ENCODE measurements at regions not wholly inside any gene's neighbourhood (a gene's known extent, or its start where the extent isn't known, plus 50 kb on each side); places are given as distances from the start of the nearest gene placed in this dataset.

DNA sequence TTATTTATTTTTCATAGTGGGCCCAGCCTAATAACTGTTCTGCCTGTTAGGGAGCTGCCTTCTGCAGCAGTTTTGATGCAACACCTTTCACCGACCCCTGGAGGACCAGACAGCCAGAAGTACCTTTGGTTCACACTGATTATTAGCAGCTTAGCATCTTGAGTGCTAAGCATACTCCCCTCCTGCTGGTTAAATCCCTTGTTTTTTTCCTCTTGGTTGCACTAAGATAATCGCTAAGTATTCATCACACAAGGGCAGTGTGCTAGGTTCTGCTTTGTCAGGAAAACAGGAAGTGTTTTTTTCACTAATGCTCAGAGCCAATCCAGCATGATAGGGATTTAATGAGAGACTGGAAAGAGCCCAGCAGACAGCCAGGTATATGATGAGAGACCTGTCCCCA is 437.0 kb downstream of the FUT8 start:
- Histone ChIP-seq H3K4me1 (ENCODE audit: control insufficient read depth, insufficient read depth, low read length) (no peaks in the 10 kb centered on the region), H3K36me3 (ENCODE audit: control insufficient read depth, insufficient read depth, low read length) (no peaks in the 10 kb centered on the region), H3K4me3 (ENCODE audit: low read length) (no peak overlapping the region), H3K27me3 (ENCODE audit: control insufficient read depth, insufficient read depth, low read length) (peaks cover 2% of the 10 kb centered on the region), H3K9me3 (ENCODE audit: control insufficient read depth, low read depth, low read length) (no peaks in the 10 kb centered on the region), H3K27ac (ENCODE audit: low read length) (no peak overlapping the region)
- DNase-seq, result no peak
- no CpG with 5 or more reads among the region's 2 CpGs for WGBS (ENCODE audit: insufficient coverage, low lambda C conversion rate)

DNA sequence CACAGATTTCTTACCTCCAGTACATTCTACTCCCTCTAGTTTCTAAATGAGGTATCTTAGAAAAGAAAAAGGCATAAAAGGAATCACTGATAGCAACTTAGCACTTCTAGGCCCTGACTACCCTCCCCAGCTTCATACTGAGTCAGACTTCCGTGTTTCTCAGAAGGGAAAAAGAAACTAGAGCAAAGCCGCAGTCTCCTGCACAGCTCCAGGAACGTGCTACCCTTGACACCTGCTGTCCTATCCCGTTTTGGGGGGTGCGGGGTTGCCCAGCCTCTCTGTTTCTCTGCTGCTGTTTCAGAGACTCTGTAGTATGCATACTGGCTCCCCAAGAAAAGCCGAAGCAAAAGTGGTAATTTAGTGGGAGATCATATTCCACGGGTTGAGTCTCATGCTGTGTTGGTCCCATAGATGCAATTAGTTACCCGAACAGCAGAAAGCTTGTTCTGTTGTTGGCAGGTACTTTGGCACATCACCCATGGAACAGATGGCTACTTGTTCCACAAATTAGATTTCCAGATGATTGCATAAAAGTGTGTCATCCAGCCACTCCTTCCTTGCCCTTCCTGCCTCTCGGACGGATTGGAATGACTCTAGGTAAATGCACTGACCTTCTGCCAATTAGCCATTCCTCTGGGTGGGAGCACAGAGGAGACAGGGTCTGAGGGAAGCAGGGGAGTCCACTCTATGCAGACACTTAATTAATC is 438.1 kb downstream of the FUT8 start:
- no peak overlapping the region for H3K27ac ChIP-seq (ENCODE audit: low read length)
- no peaks in the 10 kb centered on the region for H3K9me3 ChIP-seq (ENCODE audit: control insufficient read depth, low read depth, low read length)
- H3K4me1 ChIP-seq (ENCODE audit: control insufficient read depth, insufficient read depth, low read length), result no peaks in the 10 kb centered on the region
- WGBS (ENCODE audit: insufficient coverage, low lambda C conversion rate), result no CpG with 5 or more reads among the region's 10 CpGs
- no peak overlapping the region for H3K4me3 ChIP-seq (ENCODE audit: low read length)
- peaks cover 2% of the 10 kb centered on the region for H3K27me3 ChIP-seq (ENCODE audit: control insufficient read depth, insufficient read depth, low read length)
- H3K36me3 ChIP-seq (ENCODE audit: control insufficient read depth, insufficient read depth, low read length), result no peaks in the 10 kb centered on the region
- DNase-seq, result no peak

DNA sequence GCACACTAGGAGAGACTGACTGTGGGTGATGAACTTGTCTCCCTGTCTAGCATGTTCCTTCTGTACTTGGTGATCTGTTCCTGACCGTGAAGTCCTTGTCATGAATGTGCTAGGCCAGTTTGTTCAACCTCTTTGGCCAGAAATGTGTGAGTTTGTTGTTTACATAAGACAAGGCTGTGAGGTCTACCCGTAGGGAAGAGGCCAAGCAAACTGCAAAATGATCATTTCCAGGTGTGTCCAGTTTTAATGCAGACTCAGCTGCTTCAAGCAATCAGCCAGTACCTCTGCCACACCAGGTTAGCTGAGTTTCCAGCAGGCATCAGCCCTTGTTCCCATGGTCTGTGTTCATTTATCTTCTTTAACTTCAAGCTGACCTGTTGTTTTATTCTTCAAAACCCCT is 440.2 kb downstream of the FUT8 start:
- Histone ChIP-seq H3K36me3 (ENCODE audit: control insufficient read depth, insufficient read depth, low read length) (no peaks in the 10 kb centered on the region), H3K9me3 (ENCODE audit: control insufficient read depth, low read depth, low read length) (no peaks in the 10 kb centered on the region), H3K27me3 (ENCODE audit: control insufficient read depth, insufficient read depth, low read length) (peaks cover 2% of the 10 kb centered on the region), H3K4me1 (ENCODE audit: control insufficient read depth, insufficient read depth, low read length) (no peaks in the 10 kb centered on the region), H3K4me3 (ENCODE audit: low read length) (no peak overlapping the region), H3K27ac (ENCODE audit: low read length) (no peak overlapping the region)
- no peak for DNase-seq
- WGBS (ENCODE audit: insufficient coverage, low lambda C conversion rate), result no CpG with 5 or more reads among the region's 2 CpGs

DNA sequence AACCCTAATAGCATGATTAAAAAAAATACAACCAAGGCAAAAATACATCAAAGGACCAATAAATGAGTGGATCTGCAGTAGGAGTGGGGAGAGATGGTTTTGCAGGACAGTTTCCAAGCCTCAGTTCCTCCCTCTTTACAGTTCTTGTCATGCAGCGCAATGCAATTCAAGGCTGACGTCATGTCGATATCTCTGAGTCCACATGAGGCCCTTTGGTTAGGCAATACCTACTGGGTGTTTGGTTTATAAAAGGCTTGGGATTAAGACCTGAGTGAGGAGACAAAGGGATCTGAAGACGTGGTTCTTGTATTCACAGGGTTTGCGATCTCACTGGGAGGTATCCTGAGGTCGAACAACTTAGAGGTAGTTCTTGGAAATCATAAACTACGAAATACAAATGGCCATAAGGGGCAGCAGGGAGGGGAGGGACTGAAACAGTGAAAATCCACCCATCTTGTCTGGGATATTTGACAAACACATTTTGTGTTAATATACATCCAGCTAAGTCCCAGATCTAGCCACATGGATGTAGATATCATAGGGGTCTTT is 441.0 kb downstream of the FUT8 start:
- WGBS (ENCODE audit: insufficient coverage, low lambda C conversion rate), result no CpG with 5 or more reads among the region's 7 CpGs
- H3K4me3 ChIP-seq (ENCODE audit: low read length), result no peak overlapping the region
- H3K4me1 ChIP-seq (ENCODE audit: control insufficient read depth, insufficient read depth, low read length), result no peaks in the 10 kb centered on the region
- no peaks in the 10 kb centered on the region for H3K36me3 ChIP-seq (ENCODE audit: control insufficient read depth, insufficient read depth, low read length)
- no peak for DNase-seq
- no peak overlapping the region for H3K27ac ChIP-seq (ENCODE audit: low read length)
- no peaks in the 10 kb centered on the region for H3K9me3 ChIP-seq (ENCODE audit: control insufficient read depth, low read depth, low read length)
- H3K27me3 ChIP-seq (ENCODE audit: control insufficient read depth, insufficient read depth, low read length), result peaks cover 2% of the 10 kb centered on the region

DNA sequence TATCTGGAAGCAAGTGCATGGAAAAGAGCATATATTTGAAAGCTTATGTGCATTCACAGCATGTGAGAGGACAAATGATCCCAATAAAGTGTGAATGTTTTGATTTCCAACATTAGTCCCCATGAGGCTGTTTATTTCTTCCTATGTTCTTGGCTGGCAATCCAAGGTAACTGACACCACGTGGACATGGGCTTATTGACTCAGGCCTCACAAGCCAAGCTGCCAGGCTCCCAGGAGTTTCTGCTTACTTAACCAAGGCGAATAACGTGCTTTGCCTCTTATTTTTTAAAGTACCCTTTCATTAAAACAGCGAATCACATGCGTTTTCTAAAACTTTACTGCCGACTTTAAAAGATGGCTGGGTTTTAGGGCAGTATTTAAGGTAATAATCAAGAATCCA is 441.7 kb downstream of the FUT8 start:
- no peak for DNase-seq

DNA sequence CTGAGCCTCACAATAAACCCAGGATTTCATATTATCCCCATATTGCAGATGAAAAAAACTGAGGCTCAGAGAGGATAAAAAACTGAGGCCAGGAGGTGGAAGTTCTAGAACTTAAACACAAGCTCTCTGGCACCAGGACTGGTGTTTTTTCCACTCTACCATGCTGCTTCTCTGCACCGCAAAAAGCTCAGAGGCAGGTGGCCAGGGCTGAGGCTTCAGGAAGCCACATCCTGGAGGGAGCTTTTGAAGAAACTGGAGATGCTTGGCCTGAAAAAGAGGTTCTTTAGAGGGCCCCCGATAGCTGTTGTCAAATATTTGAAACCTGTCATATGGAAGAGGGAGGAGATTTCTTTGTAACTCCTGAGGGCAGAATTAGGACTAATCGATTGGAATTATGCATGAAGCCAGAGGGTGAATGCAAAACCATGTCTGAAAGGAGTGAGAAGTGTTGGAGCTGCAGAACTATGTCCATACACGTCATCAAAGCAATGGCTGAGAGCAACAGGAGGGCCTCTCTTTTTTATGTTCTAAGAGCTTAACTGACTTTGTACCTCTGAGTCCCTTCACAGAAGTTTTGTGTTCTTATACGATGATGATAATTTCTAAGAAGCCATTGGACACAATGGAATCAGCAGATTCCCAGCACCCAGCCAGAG is 448.6 kb downstream of the FUT8 start:
- WGBS (ENCODE audit: insufficient coverage, low lambda C conversion rate), result 83% methylated on average over 1 of the region's 5 CpGs
- no peak overlapping the region for H3K4me3 ChIP-seq (ENCODE audit: low read length)
- DNase-seq, result no peak

More for the DNA sequence above, 441.7 kb downstream of the FUT8 start:
- Histone ChIP-seq H3K27me3 (ENCODE audit: control insufficient read depth, insufficient read depth, low read length) (peaks cover 2% of the 10 kb centered on the region), H3K36me3 (ENCODE audit: control insufficient read depth, insufficient read depth, low read length) (no peaks in the 10 kb centered on the region), H3K27ac (ENCODE audit: low read length) (no peak overlapping the region), H3K4me1 (ENCODE audit: control insufficient read depth, insufficient read depth, low read length) (no peaks in the 10 kb centered on the region), H3K4me3 (ENCODE audit: low read length) (no peak overlapping the region), H3K9me3 (ENCODE audit: control insufficient read depth, low read depth, low read length) (no peaks in the 10 kb centered on the region)
- WGBS (ENCODE audit: insufficient coverage, low lambda C conversion rate), result 86% methylated on average over 5 of the region's 6 CpGs

DNA sequence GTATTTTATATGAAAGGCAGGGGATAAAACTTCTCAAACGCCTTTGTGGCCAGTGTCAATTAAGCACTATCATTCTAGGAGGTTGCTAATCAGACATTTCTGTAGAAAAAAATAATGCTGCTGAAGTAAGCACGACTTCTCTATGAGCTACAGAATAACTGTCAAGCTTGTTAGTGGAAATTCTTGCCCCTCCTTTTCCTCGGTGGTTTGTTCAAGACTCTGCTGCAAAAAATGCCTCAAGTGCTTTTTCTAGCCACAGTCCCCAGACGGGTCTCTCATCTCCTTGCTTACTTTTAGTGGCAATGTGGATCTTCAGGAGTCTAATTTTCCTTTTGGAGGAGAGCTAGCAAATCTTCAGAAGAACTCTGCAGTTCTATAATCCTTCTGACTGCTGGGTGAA is 452.0 kb downstream of the FUT8 start:
- no peaks in the 10 kb centered on the region for H3K4me1 ChIP-seq (ENCODE audit: control insufficient read depth, insufficient read depth, low read length)
- H3K27ac ChIP-seq (ENCODE audit: low read length), result no peak overlapping the region
- H3K9me3 ChIP-seq (ENCODE audit: control insufficient read depth, low read depth, low read length), result no peaks in the 10 kb centered on the region
- H3K36me3 ChIP-seq (ENCODE audit: control insufficient read depth, insufficient read depth, low read length), result no peaks in the 10 kb centered on the region
- DNase-seq, result no peak
- no CpG with 5 or more reads among the region's 4 CpGs for WGBS (ENCODE audit: insufficient coverage, low lambda C conversion rate)
- H3K27me3 ChIP-seq (ENCODE audit: control insufficient read depth, insufficient read depth, low read length), result no peaks in the 10 kb centered on the region
- H3K4me3 ChIP-seq (ENCODE audit: low read length), result no peak overlapping the region

More for the DNA sequence above, 448.6 kb downstream of the FUT8 start:
- Histone ChIP-seq H3K27ac (ENCODE audit: low read length) (no peak overlapping the region), H3K9me3 (ENCODE audit: control insufficient read depth, low read depth, low read length) (no peaks in the 10 kb centered on the region), H3K36me3 (ENCODE audit: control insufficient read depth, insufficient read depth, low read length) (no peaks in the 10 kb centered on the region), H3K4me1 (ENCODE audit: control insufficient read depth, insufficient read depth, low read length) (no peaks in the 10 kb centered on the region), H3K27me3 (ENCODE audit: control insufficient read depth, insufficient read depth, low read length) (no peaks in the 10 kb centered on the region)

DNA sequence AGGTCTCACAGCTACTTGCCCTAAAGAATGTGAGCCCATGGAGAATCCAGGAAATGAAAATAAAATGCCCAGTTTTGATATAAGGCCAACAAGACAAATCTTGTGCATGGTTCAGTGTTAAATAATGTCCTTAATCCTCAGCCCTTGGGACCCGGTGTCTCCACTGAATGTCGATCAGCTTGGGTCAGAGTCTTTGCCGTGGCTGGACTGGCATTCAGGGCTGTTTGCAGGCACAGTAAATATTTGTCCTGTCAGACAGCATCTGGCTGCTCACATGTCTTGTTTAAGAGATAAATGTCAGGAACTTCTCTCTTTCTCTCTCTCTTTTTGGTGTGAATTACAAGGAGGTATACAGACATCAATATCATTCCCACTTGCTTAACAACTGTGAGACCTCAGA is 452.5 kb downstream of the FUT8 start:
- Histone ChIP-seq H3K9me3 (ENCODE audit: control insufficient read depth, low read depth, low read length) (no peaks in the 10 kb centered on the region), H3K4me1 (ENCODE audit: control insufficient read depth, insufficient read depth, low read length) (no peaks in the 10 kb centered on the region), H3K27ac (ENCODE audit: low read length) (no peak overlapping the region), H3K27me3 (ENCODE audit: control insufficient read depth, insufficient read depth, low read length) (no peaks in the 10 kb centered on the region), H3K36me3 (ENCODE audit: control insufficient read depth, insufficient read depth, low read length) (no peaks in the 10 kb centered on the region), H3K4me3 (ENCODE audit: low read length) (no peak overlapping the region)
- no peak for DNase-seq
- WGBS (ENCODE audit: insufficient coverage, low lambda C conversion rate), result no CpG with 5 or more reads among the region's 3 CpGs

DNA sequence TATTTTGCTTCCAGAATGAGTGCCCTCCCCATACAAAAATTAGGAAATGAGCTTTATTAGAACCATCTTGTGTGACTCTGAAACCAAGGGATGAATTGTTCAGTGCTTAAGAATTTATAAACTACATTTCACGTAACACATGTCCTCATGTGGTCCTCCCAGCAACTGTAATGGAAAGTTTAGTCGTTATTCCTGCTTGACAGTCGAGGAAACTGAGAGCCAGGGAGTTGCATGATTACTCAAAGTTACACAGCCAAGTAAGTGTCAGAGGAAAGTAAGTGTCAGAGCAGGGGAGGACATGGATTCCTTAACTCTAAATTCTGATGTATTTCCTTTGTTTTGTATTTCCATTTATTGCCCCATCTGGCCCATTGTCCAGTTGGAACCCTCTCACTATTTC is 453.9 kb downstream of the FUT8 start:
- H3K4me3 ChIP-seq (ENCODE audit: low read length), result no peak overlapping the region
- H3K4me1 ChIP-seq (ENCODE audit: control insufficient read depth, insufficient read depth, low read length), result no peaks in the 10 kb centered on the region
- H3K27me3 ChIP-seq (ENCODE audit: control insufficient read depth, insufficient read depth, low read length), result no peaks in the 10 kb centered on the region
- no peaks in the 10 kb centered on the region for H3K9me3 ChIP-seq (ENCODE audit: control insufficient read depth, low read depth, low read length)
- DNase-seq, result no peak
- no peak overlapping the region for H3K27ac ChIP-seq (ENCODE audit: low read length)
- H3K36me3 ChIP-seq (ENCODE audit: control insufficient read depth, insufficient read depth, low read length), result no peaks in the 10 kb centered on the region
- WGBS (ENCODE audit: insufficient coverage, low lambda C conversion rate), result 86% methylated on average over 2 of the region's 3 CpGs

DNA sequence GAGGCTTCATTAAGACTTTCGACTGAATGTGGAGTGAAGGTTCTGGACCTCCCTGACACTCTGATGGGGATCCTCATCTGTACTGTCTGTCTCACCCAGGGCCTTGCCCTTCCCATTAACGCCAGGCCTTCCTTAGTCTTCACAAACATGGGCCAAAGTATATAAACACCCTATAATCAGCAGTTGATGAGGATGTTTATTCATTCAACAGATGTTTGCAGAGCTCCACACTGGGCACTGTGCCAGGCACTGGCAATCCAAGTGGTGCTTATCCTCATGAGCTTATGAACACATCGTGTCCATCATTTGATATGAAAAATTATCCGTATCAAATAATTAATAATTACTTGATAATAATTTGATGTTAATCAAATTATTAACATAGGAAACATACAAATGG is 454.4 kb downstream of the FUT8 start:
- 40% methylated on average over 1 of the region's 4 CpGs for WGBS (ENCODE audit: insufficient coverage, low lambda C conversion rate)
- Histone ChIP-seq H3K9me3 (ENCODE audit: control insufficient read depth, low read depth, low read length) (no peaks in the 10 kb centered on the region), H3K27me3 (ENCODE audit: control insufficient read depth, insufficient read depth, low read length) (no peaks in the 10 kb centered on the region), H3K4me1 (ENCODE audit: control insufficient read depth, insufficient read depth, low read length) (no peaks in the 10 kb centered on the region), H3K27ac (ENCODE audit: low read length) (no peak overlapping the region), H3K4me3 (ENCODE audit: low read length) (no peak overlapping the region), H3K36me3 (ENCODE audit: control insufficient read depth, insufficient read depth, low read length) (no peaks in the 10 kb centered on the region)
- DNase-seq, result no peak

All from large intestine (tissue), 3 donors.